Endometrium (tissue), 2 donors: ENCODE measurements at regions not wholly inside any gene's neighbourhood (a gene's known extent, or its start where the extent isn't known, plus 50 kb on each side); places are given as distances from the start of the nearest gene placed in this dataset.
"Not testable (repeated sequence)": the region's sequence is repeated elsewhere in the genome, so short reads cannot be mapped to it uniquely, and the experiment has no call there.

Source experiments
- FAIRE-seq: peaks from 2 replicates; lab custom pipeline; 2012; peaks lifted over from hg19 to GRCh38; lab: Jason Lieb, UNC
- donor health status: control.
- donor health status: control.

DNA sequence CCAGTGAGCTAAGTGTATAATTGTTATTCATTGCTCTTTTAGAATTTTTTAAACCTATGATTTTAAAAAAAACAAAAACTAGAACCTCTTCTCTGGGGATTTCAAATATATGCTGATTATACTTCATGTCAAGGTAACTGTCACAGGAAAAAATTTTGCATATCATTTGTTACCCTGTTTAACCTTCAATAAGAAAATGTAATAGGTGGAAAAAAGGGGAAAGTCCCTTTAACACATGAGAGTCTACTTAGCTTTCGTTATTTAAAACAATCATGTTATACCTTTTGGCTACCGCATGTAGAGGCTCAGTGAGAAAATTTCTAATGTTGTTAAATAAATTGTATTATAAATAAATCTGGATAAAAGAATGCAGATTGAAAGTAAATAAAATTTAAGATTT is 190.1 kb upstream of the AKR1E2 start:
- FAIRE-seq, result no peak

DNA sequence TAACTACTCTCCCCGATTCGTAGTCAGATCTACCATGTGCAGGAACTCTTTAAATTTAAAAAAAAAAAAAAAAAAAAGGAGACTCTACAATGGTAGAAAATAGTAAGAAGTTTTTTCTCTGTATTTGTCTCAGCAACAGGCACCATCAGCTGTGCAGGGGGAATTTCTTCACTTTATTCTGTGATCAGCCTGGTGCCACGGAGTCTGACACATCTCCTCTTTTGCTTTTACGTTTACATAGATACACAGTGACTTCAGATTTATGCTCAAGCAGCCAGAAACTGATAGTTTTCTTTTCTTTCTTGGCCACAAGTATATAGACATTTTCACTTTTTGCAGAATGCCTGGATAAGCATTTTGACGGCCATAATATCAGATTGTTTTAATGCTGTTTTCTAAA is 190.6 kb upstream of the AKR1E2 start:
- no peak for FAIRE-seq

DNA sequence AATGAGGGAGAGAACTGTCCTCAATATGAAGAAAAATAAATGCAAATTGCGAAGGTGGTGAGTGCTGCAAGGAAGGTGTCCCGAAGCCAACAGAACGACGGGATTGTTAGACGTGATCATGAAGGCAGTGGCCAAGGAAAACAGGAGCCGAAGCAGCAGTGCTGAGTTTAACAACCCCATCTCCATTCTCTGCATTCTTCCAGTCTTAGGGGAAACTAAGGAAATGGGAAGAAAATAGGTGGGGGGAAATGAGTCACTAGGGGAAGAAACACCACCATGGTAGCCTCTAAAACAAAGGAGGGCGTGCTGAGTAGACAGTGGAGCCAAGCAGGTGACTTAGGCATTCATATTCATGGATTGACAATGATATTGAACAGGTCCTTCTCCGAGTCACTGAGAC is 192.2 kb upstream of the AKR1E2 start:
- FAIRE-seq, result no peak

DNA sequence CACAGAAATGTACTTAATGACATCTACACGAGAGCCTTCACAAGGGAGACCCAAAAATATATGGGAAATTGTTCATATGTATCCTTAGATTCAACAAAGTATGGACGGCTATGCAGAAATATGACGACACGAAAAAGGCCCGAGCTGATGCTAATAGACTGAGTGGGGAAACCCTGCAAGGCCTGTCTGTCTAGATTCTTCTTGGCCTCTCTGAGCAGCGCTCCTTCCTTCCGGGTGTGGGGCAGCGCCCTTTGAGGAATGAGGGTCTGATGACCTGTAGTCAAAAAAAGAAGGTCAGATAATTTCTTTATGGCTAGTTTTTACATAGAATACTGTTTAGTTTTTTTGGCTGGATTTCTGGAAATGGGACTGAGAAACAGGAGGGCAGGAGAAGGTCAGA is 192.8 kb upstream of the AKR1E2 start:
- no peak for FAIRE-seq

DNA sequence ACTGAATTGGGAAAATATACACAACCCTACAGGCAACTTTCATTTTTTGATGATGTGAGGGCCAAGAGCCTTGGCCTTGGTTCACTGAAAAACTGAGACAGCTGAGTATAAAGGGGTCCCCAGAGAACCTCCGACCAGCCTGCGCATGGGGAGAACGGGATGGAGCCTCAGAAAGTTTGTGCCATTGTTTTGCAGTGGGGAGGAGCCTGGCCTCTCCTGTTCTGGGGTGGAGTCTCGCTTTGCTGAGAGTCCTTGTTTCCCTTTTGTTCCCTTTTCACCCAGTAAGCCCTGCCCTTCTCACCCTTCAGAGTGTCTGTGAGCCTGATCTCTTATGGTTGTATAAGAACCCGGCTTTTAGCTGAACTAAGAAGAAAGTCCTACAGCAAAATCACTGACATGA is 193.2 kb upstream of the AKR1E2 start:
- no peak for FAIRE-seq

DNA sequence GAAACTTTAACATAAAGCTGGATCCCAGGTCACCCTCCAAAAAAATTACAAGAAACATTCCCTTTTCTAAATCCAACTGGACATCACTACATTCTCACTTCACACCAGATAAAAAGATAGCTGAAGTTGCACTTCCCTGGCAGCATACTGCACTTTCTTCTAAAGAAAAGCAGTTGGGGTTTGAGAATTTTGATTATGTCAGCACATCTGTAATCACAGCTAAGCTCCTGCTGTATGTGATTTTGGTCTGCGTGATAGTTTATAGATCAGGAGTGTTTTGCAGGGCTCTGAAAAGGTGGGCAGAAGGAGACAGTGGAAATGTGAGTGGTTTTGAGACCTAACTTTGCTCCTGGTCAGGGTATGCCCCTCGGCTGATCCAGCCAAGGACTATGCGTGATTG is 199.1 kb upstream of the AKR1E2 start:
- FAIRE-seq, result no peak

DNA sequence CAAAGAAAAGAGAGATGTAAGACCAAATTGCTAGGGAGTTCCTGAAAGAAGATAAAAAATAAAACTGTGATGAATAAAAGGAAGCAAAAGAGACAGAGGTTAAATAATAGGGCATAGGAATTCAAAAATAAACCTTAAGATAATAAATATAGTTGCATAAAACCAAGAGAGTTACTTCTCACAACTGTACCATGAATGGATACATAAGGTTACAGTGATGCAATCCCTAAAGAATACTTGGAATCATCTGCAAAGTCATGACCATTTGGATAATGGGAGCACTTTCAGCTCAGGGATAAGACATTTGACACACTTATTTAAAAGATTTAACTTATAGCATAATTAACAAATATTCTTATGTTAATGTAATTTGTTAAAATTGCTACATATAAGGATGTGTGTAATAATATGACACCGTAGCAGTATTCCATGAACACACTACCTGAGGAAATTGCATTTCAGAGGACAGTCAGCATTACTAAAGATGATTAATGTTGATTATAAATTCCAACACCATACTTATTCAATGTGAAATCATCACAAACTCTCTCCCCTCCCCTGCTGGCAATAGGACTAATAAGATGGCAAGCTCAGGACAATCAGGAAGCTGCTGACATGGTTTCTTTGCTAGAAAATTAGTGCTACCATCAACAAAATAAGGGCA is 202.1 kb upstream of the AKR1E2 start:
- no peak for FAIRE-seq

DNA sequence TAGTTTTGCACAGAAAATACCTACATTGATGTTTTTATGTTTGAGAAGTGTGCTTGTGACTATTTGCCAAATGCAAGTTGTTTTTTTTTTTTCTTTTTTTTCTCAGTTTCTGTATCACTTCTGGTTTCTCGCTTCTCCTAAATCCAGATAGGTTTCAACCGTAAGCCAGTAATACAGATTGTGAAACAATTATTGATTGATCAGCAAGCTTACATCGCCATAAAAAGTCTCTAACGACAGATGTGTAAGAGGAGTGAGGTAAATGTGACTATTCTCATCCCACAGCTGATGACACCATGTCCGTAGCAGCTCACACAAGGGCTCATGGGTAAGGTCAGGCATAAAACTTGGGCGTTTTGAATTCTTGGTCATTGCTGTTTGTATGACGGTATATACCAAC is 202.8 kb upstream of the AKR1E2 start:
- no peak for FAIRE-seq

DNA sequence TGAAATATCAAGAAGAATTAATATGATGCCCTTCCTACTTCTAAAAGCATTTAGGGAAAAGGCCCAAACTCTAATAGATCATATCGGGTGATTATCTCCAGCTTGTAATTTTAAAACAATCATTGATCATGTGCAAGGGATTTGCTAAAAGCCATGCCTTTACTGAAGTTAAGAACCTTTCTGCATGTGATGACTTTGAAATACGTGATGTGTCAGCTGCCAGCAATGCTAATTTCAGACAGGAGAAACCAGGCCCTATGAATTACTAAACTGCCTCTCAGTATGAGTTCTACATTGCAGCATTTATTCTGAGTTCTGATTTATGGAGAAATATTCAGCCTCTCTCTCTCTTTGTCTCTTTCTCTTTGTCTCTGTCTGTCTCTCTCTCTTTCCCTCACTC is 203.6 kb upstream of the AKR1E2 start:
- FAIRE-seq, result no peak

DNA sequence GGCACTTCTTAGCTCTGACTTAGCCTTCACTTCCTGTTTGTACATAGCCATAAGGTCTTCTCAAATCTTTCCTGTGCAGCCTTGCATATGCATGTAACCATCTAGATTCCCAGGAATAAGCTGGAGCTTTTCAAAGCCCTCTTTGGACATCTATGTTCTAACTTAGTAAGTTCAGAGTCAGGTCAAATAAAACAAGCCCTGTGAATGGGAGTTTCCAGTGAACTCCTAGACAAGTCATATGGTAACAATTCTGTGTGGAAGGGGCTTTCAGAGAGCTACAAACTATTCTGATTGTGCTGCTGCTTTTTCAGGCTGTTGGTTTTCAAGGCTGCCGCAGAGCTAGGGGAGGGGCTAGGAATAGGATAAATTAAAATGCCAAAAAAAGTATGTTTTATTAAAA is 208.4 kb upstream of the AKR1E2 start:
- no peak for FAIRE-seq

DNA sequence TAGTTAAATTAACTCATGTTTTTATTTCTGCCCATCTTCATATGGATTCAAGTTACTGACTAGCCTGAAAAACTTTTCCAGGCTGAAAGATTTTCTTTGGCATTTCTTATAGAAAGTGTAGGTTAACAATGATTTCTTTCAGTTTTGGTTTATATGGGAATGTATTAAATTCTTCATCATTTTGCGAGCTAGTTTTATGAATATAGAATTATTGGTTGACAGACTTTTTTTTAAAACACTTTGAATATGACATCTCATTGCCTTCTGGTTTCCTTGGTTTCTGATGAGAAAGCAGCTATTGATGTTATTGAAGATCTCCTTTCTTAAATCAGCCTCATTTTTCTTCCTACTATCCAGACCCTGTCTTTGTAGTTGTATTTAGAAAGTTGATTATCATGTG is 211.0 kb upstream of the AKR1E2 start:
- FAIRE-seq, result no peak

DNA sequence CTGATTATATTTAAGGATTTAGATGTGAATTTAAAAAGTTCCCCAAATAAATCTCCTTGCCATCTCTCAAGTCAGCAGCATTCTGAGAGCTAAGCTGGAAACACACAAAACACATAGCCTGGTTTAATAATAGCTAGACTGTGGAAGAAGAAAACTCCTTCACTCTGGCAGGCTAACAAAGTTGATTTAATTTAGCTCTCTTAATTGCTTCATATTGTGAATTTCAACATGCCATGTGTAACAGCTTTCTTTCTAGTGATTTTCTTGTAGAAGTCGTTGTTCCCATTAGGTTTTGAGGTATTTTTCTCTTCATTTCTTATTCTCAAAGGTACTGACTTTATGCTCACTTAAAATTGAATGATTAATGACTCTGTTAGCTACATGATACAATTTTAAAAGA is 216.8 kb upstream of the AKR1E2 start:
- FAIRE-seq, result no peak

DNA sequence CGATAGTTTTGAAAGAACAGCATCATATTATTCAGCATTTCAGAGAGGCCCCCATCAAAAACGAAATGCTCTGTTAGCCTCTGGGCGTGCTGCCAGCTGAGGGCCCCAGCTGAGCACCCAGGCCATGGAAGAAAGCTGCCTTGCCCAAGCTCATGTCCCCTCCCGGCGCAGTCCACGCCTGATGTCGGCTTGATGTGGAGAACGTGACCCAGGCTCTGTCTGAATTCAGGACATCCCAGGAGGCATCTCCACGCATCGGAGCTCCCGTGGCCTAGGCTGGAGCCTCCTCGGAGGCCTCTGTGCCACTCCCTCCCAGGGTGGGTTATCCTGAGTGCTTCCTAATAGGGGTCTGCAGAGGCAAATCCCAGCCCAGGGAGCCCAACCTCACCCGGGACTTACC is 218.3 kb upstream of the AKR1E2 start:
- no peak for FAIRE-seq

DNA sequence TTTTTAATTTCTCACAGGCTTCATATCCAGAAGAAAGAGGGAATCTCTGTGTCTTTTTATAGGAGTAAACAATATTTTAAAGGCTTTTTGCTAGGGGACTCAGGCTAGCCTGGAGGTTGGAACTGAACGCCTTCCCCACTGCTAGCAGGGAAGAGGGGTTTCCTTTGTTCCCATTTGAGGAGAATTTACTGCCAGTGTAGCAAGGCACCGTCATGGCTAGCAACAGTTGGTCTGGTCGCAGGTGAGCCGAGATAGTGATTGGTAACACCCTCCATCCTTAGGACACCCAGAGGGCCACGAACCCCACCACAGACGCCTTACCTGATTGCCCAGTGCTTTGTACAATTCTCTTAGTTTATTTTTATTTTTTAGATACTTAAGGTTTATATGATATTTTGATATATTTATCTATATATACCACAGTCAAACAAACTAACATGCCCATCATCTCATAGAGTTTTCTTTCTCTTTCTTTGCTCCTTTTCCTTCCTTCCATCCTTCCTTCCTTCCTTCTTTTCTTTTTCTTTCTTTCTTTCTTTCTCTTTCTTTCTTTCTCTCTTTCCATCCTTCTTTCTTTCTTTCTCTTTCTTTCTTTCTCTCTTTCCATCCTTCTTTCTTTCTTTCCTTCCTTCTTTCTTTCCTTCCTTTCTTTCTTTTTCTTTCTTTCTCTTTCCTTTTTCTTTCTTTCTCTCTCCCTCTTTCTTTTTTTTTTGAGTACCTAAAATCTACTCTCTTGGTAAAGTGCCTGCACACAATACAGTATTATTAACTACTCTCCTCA is 219.0 kb upstream of the AKR1E2 start:
- FAIRE-seq, result no peak

DNA sequence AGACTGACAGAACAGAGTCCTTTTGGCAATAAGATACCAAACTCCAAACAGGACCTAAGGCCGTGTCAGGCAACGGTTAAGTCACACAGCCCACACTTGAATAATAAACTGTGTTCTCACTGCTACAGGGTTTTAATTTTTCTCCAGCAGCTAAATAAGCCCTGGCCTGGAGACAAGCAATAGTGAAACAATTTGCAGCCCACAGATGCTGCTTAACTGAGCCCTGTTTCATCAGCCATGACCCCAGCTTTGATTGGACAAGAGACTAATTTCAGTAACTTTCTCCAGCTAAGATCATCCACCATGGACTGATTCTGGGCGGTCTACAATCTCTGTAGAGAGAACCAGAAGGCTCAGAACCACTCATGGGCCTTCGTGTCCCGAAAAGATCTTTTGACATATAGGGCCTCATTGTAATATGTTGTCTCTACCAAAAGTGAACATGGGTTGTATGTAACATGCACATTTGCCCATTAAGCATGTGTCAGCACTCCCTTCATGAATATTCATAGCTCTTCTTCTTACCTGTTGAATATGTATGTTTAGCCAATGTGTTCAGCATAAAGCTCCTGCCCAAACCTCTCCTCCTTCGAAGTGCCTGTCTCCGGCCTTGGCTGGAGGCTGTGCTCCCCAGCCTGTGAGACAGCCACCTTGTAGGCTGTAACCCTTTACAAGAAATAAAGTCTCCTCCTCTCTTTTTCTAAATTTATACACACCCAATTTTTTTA is 223.1 kb upstream of the AKR1E2 start:
- FAIRE-seq, result no peak

DNA sequence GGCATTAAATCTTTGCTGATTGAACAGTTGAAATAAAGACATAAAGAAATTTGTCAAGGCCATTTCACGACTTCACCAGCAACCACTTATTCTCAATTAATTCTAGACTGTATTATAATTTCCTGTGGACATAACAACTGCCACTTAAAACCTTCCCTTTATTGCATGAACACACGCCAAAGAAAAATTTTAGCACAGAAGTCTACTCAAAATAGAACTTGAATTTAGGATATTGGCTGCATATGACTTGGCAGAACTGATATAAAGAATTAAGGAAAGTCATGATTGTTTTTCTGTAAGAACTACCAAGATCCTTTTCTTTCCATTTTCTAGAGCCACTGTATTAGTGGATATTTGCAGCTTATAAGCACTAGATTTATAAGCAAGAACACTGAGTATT is 226.5 kb upstream of the AKR1E2 start:
- no peak for FAIRE-seq

DNA sequence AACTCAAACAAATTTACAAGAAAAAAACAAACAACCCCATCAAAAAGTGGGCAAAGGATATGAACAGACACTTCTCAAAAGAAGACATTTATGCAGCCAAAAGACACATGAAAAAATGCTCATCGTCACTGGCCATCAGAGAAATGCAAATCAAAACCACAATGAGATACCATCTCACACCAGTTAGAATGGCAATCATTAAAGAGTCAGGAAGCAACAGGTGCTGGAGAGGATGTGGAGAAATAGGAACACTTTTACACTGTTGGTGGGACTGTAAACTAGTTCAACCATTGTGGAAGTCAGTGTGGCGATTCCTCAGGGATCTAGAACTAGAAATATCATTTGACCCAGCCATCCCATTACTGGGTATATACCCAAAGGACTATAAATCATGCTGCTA is 228.1 kb upstream of the AKR1E2 start:
- FAIRE-seq, result not testable (repeated sequence)

DNA sequence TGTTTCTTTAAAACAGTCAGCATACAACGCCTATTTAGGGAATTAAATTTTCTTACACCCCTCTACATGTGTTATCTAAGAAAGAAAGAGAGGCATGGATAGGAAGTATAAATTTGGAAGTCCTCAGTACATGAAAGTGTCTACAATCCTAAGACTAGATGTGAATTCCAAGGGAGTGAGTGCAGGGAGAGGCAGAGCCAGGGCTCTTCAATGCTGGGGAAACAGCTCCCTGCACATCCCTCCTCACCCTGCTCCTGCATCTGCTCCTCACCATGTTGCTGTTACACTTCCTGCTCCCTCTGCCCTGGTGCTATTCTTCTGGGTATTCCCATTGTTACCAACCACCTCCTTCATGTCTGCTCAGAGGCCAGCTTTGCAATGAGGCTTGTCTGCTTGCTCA is 229.1 kb upstream of the AKR1E2 start:
- FAIRE-seq, result no peak

DNA sequence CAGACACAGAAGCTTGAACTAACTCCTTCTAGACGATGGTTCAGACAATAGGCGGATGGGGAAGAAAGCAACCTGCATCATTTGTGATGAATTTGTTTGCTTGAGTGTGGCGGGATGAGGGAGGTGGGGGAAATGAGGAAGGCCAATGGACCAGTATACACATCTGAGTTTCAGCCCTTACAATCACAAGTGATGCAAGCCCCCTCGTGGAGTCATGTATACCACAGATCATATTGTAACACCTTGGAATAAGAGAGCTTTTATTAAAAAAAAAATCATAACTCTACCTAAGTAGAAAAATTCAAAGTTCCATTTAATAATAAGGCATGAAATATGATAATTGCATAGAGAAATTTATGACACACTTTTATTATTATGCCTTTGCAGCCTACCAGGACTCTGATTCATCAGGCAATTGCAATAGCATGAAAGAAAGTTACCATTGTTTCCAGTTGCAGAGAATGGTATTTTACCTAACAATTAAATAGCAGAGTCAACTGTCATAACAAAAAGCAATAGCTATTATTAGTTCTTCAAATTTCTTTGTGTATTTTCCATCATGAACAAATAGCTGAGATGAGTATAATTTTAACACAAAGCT is 230.2 kb upstream of the AKR1E2 start:
- FAIRE-seq, result no peak

DNA sequence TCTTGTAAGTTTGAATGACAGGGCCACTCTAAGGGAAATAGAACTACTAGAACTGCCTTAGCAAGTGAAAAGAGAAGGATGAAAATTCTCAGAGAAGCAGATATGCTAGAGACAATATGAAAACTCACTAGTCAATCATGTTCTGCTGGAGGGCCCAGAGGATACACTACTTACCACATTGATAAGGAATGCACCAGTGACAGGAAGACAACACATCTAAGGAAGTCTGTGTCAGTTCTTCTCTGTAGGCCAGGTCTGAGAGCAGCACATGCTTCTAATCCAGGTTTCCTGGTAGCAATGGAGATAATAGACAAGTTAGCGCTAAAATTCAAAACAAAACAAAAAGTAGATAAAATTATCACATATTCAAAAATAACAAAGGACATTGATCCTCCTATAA is 235.2 kb upstream of the AKR1E2 start:
- FAIRE-seq, result no peak

DNA sequence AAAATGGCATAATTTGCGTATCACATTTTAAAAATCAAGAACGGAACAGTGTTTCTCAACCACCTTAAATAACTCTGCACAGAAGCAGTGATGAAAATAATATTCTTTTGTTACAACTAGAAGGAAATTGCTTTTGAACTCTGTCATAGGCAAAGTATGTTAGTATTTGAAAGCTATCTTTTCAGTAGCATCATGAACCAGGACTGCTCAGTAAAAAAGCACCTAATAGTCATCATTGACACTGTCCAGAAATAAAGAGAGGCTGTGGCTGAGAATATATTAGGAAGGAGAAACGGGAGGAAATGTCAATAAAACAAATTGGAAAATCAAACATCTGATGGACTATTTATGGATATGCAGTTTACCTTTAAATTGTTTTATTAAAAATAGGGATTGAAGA is 237.2 kb upstream of the AKR1E2 start:
- FAIRE-seq, result no peak

DNA sequence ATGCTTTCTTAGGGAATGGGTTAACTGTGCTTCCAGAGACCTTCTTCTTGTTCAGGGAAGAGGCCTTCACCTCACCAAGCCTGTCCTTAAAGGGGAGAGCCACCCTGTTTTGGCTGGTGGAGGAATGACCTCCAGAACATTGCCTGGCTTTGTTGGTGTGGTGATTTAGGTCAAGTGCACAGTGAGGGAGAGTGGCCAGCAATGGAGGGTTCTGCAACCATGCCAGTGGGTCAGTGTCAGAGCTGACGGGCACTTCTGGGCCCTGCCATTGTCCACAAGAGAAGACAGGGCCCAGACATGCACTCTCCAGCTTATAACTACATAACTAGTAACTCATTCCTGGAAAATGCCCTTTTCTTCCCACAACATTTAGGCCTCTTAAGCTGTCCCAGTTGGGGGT is 238.5 kb upstream of the AKR1E2 start:
- FAIRE-seq, result no peak

DNA sequence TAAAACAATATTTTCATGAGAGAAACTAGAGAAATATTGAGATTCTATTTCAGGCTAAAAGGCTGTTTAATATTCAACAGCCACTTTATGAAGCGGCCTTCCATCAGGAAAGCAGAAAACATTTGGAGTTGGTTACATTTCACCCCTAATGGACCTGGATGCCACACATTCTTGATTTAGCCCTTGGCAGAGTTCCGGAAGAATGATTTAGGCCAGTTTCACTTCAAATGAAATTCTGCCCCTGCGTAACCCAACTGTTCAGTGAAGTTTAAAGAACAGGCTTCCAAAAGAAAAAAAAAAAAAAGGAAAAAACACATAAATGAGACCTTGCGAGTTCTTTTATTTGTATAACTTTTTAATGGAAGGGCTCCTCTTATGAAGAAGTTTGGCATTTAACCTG is 239.2 kb upstream of the AKR1E2 start:
- no peak for FAIRE-seq
